CD8-positive, alpha-beta memory T cell (primary cell): ENCODE measurements at regions not wholly inside any gene's neighbourhood (a gene's known extent, or its start where the extent isn't known, plus 50 kb on each side); places are given as distances from the start of the nearest gene placed in this dataset.

ENCODE experiments used
- CTCF ChIA-PET: fragments of 350-600 bp; sonication (Branson Sonifier 250); formaldehyde crosslinking; loops from one replicate; lab custom pipeline; 2021; ENCODE audit warnings: antibody characterized with exemption; lab: Charles Lee
- POLR2A ChIA-PET: fragments of 350-600 bp; sonication (Branson Sonifier 250); formaldehyde crosslinking; loops from one replicate; lab custom pipeline; 2021; ENCODE audit warnings: antibody characterized with exemption; lab: Charles Lee
- DNase-seq, 5 donors: peaks; one replicate each; pipeline versions ENCODE4 v3.0.0 to v3.0.0-alpha.2; 2020 to 2022; ENCODE audit warnings: mixed read lengths in 1 of 5
- H3K27ac ChIP-seq: one replicate; pipeline ENCODE4 v1.7.0; 2013; ENCODE audit warnings: low read depth, mild to moderate bottlenecking, low read length, moderate library complexity
- H3K27me3 ChIP-seq: 2 replicates; pipeline ENCODE4 v1.7.0; 2013; ENCODE audit warnings: low read length, mild to moderate bottlenecking; ENCODE audit not compliant: insufficient read depth, poor library complexity, severe bottlenecking
- H3K36me3 ChIP-seq: 2 replicates; pipeline ENCODE4 v1.7.0; 2013; ENCODE audit warnings: mild to moderate bottlenecking, low read length, moderate library complexity; ENCODE audit not compliant: insufficient read depth
- H3K4me1 ChIP-seq: 2 replicates; pipeline ENCODE4 v1.7.0; 2013; ENCODE audit warnings: mild to moderate bottlenecking, low read length, moderate library complexity; ENCODE audit not compliant: insufficient read depth
- H3K4me3 ChIP-seq: 2 replicates; pipeline ENCODE4 v1.7.0; 2013; ENCODE audit warnings: mild to moderate bottlenecking, low read length
- H3K9me3 ChIP-seq: 2 replicates; pipeline ENCODE4 v1.7.0; 2013; ENCODE audit warnings: mild to moderate bottlenecking, low read length
- H3K27ac Mint-ChIP-seq, 8 donors: one replicate each; pipeline ENCODE4 v1.8.0; 2020 to 2021; ENCODE audit warnings: mixed read lengths in 8 of 8, mild to moderate bottlenecking in 6 of 8, inconsistent platforms in 3 of 8, moderate library complexity in 3 of 8
- H3K27me3 Mint-ChIP-seq, 2 donors: one replicate each; pipeline ENCODE4 v1.8.0; 2020 to 2021; ENCODE audit warnings: mixed read lengths in 2 of 2, mild to moderate bottlenecking in 1 of 2, moderate library complexity in 1 of 2
- H3K36me3 Mint-ChIP-seq, 3 donors: one replicate each; pipeline ENCODE4 v1.8.0; 2020 to 2021; ENCODE audit warnings: mixed read lengths in 3 of 3, inconsistent platforms in 1 of 3, mild to moderate bottlenecking in 1 of 3
- H3K4me1 Mint-ChIP-seq, 3 donors: one replicate each; pipeline ENCODE4 v1.8.0; 2020 to 2021; ENCODE audit warnings: mixed read lengths in 3 of 3, inconsistent platforms in 1 of 3, mild to moderate bottlenecking in 1 of 3
- H3K4me3 Mint-ChIP-seq, 7 donors: one replicate each; pipeline ENCODE4 v1.8.0; 2020 to 2021; ENCODE audit warnings: mixed read lengths in 7 of 7, mild to moderate bottlenecking in 6 of 7, moderate library complexity in 4 of 7, inconsistent platforms in 2 of 7
- H3K9me3 Mint-ChIP-seq, 5 donors: one replicate each; pipeline ENCODE4 v1.8.0; 2020 to 2022; ENCODE audit warnings: mixed read lengths in 5 of 5, mild to moderate bottlenecking in 3 of 5, moderate library complexity in 2 of 5, inconsistent platforms in 1 of 5

DNA sequence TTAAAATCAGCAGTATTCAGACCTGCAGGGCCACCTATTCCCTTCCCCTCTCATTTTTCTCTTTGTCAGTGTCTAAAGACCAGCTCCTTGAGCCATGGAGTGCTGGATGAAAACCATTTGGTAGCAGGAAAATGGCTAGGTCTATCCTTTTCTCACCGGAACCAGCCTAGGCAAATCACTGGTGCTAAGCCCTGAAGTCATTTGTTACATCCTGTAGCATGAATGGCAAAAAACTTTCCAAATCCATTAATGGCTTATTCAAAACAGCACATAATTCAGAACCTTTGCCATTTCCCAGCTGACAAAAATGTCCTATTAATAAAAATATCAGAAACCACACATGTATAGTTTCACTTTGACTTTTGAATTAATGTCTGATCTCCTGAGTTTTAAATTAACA is 209.5 kb upstream of the E2F8 start:
- Histone ChIP-seq H3K9me3 (no peaks in the 10 kb centered on the region), H3K4me3 (no peak overlapping the region), H3K4me1 (no peaks in the 10 kb centered on the region), H3K36me3 (no peaks in the 10 kb centered on the region), H3K27me3 (no peaks in the 10 kb centered on the region), H3K27ac (no peak overlapping the region)
- POLR2A ChIA-PET, result no interaction called here
- H3K4me3 Mint-ChIP-seq, result no peak overlapping the region
- peaks cover 0 to 10% of the 10 kb centered on the region in 2 donors for H3K27me3 Mint-ChIP-seq
- H3K36me3 Mint-ChIP-seq, result no peaks in the 10 kb centered on the region
- no peak overlapping the region for H3K27ac Mint-ChIP-seq
- H3K4me1 Mint-ChIP-seq, result no peaks in the 10 kb centered on the region
- CTCF ChIA-PET, result no interaction called here
- DNase-seq, result no peak
- H3K9me3 Mint-ChIP-seq, result no peaks in the 10 kb centered on the region

DNA sequence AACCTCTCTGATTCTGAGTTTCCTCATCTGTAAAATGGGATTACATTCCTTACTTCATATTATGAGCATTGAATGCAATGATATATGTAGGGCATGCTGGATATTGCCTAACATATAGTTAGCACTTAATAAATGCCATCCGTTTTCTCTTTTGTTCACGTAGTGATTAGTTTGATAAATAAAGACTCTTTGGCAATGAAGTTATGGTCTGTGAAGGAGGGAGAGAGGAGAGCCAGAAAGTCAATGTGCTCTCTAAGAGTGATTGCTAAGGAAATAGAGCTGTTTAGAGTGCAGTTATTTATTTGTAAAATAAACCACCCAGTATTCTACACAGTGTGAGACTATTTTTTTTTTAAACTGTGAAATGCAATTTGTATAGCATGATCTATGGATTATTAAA is 207.9 kb upstream of the E2F8 start:
- H3K27me3 ChIP-seq, result no peaks in the 10 kb centered on the region
- CTCF ChIA-PET, result no interaction called here
- no peaks in the 10 kb centered on the region for H3K36me3 ChIP-seq
- POLR2A ChIA-PET, result no interaction called here
- Mint-ChIP-seq H3K27me3 (peaks cover 6 to 7% of the 10 kb centered on the region in 2 donors), H3K9me3 (no peaks in the 10 kb centered on the region), H3K27ac (no peak overlapping the region), H3K36me3 (no peaks in the 10 kb centered on the region), H3K4me1 (no peaks in the 10 kb centered on the region), H3K4me3 (no peak overlapping the region)
- no peak overlapping the region for H3K4me3 ChIP-seq
- H3K4me1 ChIP-seq, result no peaks in the 10 kb centered on the region
- no peak for DNase-seq
- H3K9me3 ChIP-seq, result no peaks in the 10 kb centered on the region
- no peak overlapping the region for H3K27ac ChIP-seq

DNA sequence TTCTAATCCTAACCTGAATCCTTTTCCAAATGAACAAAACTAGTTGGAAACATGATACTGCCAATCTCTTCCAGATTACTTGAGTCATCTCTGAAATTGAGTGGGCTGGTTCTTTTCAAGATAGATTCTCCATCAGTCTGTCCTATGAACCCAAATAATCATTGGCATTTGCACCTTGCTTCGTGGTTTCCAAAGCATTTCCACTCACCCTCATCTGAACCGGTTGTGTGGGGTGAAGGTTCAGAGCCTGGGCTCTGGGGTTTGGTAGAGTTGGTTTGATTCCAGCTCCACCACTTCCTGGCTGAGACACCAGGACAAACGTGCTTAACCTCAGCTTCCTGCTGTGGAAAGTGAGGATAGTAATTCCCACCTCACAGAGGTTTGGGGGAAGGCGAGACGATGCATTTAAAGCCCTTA is 206.4 kb upstream of the E2F8 start:
- ChIA-PET POLR2A (no interaction called here), CTCF (no interaction called here)
- Mint-ChIP-seq H3K9me3 (no peaks in the 10 kb centered on the region), H3K36me3 (no peaks in the 10 kb centered on the region), H3K27me3 (peaks cover 6% of the 10 kb centered on the region in 2 donors), H3K4me1 (no peaks in the 10 kb centered on the region), H3K27ac (no peak overlapping the region), H3K4me3 (no peak overlapping the region)
- H3K4me1 ChIP-seq, result no peaks in the 10 kb centered on the region
- H3K36me3 ChIP-seq, result no peaks in the 10 kb centered on the region
- H3K4me3 ChIP-seq, result no peak overlapping the region
- DNase-seq, result no peak
- H3K9me3 ChIP-seq, result no peaks in the 10 kb centered on the region
- no peaks in the 10 kb centered on the region for H3K27me3 ChIP-seq
- no peak overlapping the region for H3K27ac ChIP-seq

DNA sequence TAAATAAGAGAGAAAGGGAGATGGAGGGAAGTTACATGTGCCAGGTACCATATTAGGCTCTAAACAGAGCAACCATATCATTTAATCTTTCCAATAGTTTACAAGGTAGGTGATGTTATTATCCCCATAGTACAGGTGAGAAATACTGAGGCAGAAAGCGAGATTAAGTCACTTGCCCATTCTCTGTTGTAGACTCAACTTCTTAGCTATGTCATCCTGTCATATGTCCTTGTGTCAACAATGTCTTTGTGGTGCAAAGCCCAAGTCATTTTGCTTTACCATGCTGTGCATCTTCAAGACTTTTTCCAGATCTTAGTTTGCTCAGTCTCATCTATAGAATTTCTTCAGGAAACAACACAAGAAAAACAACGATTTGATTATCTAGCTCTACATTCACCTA is 205.0 kb upstream of the E2F8 start:
- H3K27ac Mint-ChIP-seq, result no peak overlapping the region
- H3K9me3 Mint-ChIP-seq, result no peaks in the 10 kb centered on the region
- no peaks in the 10 kb centered on the region for H3K4me1 ChIP-seq
- H3K4me1 Mint-ChIP-seq, result no peaks in the 10 kb centered on the region
- H3K27me3 Mint-ChIP-seq, result peaks cover 9 to 12% of the 10 kb centered on the region in 2 donors
- H3K27ac ChIP-seq, result no peak overlapping the region
- no peaks in the 10 kb centered on the region for H3K36me3 ChIP-seq
- CTCF ChIA-PET, result no interaction called here
- no peaks in the 10 kb centered on the region for H3K36me3 Mint-ChIP-seq
- no peak for DNase-seq
- POLR2A ChIA-PET, result no interaction called here
- H3K9me3 ChIP-seq, result no peaks in the 10 kb centered on the region
- H3K27me3 ChIP-seq, result no peaks in the 10 kb centered on the region
- H3K4me3 Mint-ChIP-seq, result no peak overlapping the region
- H3K4me3 ChIP-seq, result no peak overlapping the region

DNA sequence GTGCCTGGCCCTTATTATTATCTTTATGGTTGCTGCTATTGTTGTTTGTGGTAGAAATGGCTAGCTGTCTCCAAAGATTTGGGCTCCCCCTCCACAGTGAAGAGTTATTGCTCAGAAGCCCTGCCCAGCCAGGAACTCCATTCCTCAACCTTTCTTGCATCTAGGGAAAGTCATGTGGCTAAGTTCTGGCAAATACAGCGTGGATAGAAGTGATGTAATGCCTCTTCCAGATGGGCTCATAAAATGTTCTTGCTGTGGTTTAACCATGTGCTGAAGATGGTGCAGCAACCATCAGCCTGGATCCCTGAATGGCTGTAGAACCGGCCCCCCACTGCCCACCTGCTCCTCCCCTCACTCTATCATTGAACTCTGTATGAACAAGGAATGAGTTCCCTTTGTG is 203.5 kb upstream of the E2F8 start:
- no peaks in the 10 kb centered on the region for H3K9me3 Mint-ChIP-seq
- no peak overlapping the region for H3K27ac ChIP-seq
- no peaks in the 10 kb centered on the region for H3K36me3 ChIP-seq
- ChIA-PET CTCF (no interaction called here), POLR2A (no interaction called here)
- peaks cover 12 to 20% of the 10 kb centered on the region in 2 donors for H3K27me3 Mint-ChIP-seq
- H3K4me3 ChIP-seq, result no peak overlapping the region
- H3K4me1 Mint-ChIP-seq, result no peaks in the 10 kb centered on the region
- no peaks in the 10 kb centered on the region for H3K27me3 ChIP-seq
- H3K36me3 Mint-ChIP-seq, result no peaks in the 10 kb centered on the region
- DNase-seq, result no peak
- no peaks in the 10 kb centered on the region for H3K9me3 ChIP-seq
- H3K27ac Mint-ChIP-seq, result no peak overlapping the region
- no peaks in the 10 kb centered on the region for H3K4me1 ChIP-seq
- H3K4me3 Mint-ChIP-seq, result no peak overlapping the region

DNA sequence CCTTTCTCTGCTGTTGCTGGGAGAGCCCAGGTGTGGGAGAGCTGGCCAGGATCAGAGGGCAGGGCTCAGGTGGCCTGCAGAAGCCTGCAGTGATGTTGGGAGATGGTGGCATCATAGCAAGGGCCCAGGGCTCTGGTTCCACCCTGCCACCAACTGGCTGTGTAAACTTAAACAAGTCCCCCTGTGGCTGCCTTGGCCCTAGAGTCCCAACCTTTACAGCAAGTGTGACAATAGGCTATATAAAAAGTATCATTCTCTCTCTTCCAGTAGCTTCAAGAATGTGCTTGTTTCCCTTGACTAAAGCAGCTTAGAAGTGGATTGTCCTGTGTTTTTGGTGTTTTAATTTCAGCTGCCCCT is 201.8 kb upstream of the E2F8 start:
- DNase-seq, result no peak
- Histone ChIP-seq H3K36me3 (no peaks in the 10 kb centered on the region), H3K4me3 (no peak overlapping the region), H3K27ac (no peak overlapping the region), H3K9me3 (no peaks in the 10 kb centered on the region), H3K4me1 (no peaks in the 10 kb centered on the region), H3K27me3 (no peaks in the 10 kb centered on the region)
- Mint-ChIP-seq H3K36me3 (no peaks in the 10 kb centered on the region), H3K27ac (no peak overlapping the region), H3K9me3 (peaks cover 0 to 2% (median 0%) of the 10 kb centered on the region in 5 donors), H3K4me1 (no peaks in the 10 kb centered on the region), H3K4me3 (no peak overlapping the region), H3K27me3 (peaks cover 12 to 29% of the 10 kb centered on the region in 2 donors)
- POLR2A ChIA-PET, result no interaction called here
- CTCF ChIA-PET, result interaction anchor here (1.2 kb wide), 1 partner anchor 20 kb away, joined by 4 read pairs; no protein-coding TSS in a partner anchor

DNA sequence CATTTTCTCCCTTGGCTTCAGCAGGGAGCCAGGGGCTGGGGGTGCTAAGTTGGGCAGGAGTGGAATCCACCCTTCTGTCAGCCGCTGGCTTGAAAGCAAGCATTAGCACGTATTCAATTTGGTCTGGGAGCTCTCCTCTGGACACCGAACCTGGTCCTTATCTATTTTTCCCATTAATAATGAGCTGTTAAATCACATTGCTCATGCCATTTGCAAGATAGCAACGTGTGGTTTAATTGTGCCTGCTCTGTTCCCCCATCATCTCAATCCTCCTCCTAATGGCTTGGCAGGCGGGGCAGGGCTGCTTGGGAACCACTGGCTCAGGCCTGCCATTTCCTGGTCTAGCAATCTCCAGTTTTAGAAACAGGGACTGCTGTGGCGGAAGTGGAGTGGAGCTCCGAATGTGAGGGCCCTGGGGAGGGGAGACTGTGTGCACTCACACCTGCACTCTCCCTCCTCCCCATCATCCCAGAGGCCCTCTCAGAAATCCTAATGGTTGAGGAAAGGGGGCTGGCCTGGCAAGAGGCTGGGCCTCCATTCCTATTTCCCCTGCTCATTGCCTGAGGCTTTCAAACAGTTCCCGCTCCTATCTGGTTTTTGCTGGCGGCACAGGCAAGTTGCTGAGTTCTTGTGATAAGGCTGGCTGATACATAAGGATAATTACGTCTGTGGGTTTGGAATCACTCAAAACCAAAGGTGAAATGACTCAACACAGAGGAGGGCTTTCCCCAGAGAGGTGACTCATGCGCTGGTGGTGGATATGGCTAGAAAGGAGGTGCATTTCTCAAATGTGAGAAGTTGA is 201.2 kb upstream of the E2F8 start:
- Histone ChIP-seq H3K36me3 (no peaks in the 10 kb centered on the region), H3K4me1 (no peaks in the 10 kb centered on the region), H3K27ac (no peak overlapping the region), H3K4me3 (no peak overlapping the region), H3K9me3 (no peaks in the 10 kb centered on the region), H3K27me3 (no peaks in the 10 kb centered on the region)
- Mint-ChIP-seq H3K27ac (peak overlapping the region in 1 of 8 donors; percentile 56), H3K27me3 (peaks cover 12 to 33% of the 10 kb centered on the region in 2 donors), H3K9me3 (peaks cover 0 to 2% (median 0%) of the 10 kb centered on the region in 5 donors), H3K4me1 (no peaks in the 10 kb centered on the region), H3K36me3 (no peaks in the 10 kb centered on the region), H3K4me3 (no peak overlapping the region)
- CTCF ChIA-PET, result no interaction called here
- POLR2A ChIA-PET, result no interaction called here
- DNase-seq, result no peak

DNA sequence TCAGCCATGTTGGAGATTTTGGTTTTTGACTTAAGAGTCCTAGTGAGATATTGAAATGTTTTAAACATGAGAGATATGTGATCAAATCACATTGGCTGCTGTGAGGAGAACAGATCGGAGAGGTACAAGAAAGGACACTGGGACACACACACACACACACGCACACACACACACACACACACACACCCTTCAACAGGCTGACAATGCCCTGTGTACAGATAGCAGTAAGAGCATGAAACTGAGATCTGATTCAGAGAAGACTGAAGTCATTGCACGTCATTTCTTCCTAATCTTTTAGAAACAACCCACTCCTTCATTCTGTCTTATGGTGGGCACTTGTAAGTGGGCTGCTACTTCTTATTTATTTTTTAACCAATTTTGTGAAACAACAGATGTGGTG is 200.5 kb upstream of the E2F8 start:
- H3K27ac Mint-ChIP-seq, result no peak overlapping the region
- H3K36me3 Mint-ChIP-seq, result no peaks in the 10 kb centered on the region
- Histone ChIP-seq H3K4me1 (no peaks in the 10 kb centered on the region), H3K4me3 (no peak overlapping the region), H3K36me3 (no peaks in the 10 kb centered on the region), H3K27me3 (no peaks in the 10 kb centered on the region), H3K27ac (no peak overlapping the region), H3K9me3 (no peaks in the 10 kb centered on the region)
- H3K4me3 Mint-ChIP-seq, result no peak overlapping the region
- peaks cover 14 to 37% of the 10 kb centered on the region in 2 donors for H3K27me3 Mint-ChIP-seq
- POLR2A ChIA-PET, result no interaction called here
- peaks cover 0 to 2% (median 0%) of the 10 kb centered on the region in 5 donors for H3K9me3 Mint-ChIP-seq
- H3K4me1 Mint-ChIP-seq, result no peaks in the 10 kb centered on the region
- DNase-seq, result no peak
- CTCF ChIA-PET, result no interaction called here
